Renal pelvis (tissue), 1 donor: ENCODE measurements at regions not wholly inside any gene's neighbourhood (a gene's known extent, or its start where the extent isn't known, plus 50 kb on each side); places are given as distances from the start of the nearest gene placed in this dataset.
"Not testable (repeated sequence)": the region's sequence is repeated elsewhere in the genome, so short reads cannot be mapped to it uniquely, and the experiment has no call there.

Experiments
- DNase-seq: peaks from one replicate; pipeline ENCODE4 v3.0.0-alpha.2; 2013

DNA sequence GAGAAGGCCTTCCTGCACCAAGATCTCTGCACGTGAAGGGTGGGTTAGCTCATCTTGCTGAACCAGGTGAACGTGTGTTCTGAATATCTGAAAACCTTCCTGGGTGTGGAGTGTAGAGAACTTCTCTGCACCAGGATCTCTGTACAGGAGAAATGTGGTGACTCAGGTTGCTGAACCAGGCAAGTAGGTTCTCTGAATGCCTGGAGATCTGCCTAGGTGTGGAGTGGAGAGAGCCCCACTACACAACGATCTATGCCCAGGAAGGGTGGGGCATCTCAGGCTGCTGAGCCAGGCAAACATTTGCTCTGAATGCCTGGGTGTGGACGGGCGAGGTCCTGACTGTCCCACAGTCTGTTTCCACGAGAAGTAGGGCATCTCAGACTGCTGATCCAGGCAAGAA is 1002.3 kb upstream of the KCND2 start:
- DNase-seq = no peak

DNA sequence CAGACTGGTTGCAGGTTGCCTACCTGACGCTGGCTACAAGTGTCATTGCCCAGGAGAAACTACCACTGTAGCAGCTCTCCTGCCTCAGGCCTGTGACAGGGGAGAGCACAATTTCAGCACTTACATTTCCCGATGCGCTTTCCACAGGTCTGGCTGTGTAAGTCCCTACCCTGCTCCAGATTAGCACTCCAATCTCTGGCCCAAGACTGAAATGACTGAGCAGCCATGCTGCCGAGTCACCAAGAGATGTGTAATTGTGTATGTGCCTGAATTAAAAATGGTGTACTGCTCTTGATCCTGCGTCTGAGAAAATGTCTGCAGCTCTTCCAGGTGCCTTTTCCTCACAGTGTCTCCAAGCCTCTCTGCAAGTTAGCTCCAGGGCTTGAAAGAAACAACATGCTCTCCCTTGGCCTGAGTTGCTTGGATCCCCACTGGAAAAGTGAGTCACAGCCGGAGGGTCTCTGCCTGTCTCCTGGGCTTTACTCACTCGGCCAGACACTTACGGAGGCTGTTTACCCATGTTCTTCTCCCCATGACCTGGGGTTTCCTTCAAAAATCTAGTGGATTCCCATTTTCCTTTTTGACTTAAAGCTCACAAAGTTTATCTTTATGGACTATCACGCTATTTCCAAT is 1001.7 kb upstream of the KCND2 start:
- no peak for DNase-seq

- no peak for DNase-seq
These were observed 991.7 kb upstream of the KCND2 start for GRCh38 chr7:119281181-119281846.

- no peak for DNase-seq
These were observed 989.6 kb upstream of the KCND2 start for GRCh38 chr7:119283353-119283752.

- no peak for DNase-seq
These were observed 984.6 kb upstream of the KCND2 start for GRCh38 chr7:119288416-119288815.

DNA sequence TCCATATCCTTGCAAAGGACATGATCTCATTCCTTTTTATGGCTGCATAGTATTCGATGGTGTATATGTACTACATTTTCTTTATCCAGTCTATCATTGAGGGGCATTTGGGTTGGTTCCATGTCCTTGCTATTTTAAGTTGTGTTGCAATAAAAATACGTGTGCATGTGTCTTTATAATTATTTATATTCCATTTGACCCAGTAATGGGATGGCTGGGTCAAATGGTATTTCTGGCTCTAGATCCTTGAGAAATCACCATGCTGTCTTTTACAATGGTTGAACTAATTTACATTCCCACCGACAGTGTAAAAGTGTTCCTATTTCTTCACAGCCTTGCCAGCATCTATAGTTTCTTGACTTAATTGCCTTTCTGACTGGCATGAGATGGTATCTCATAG is 972.6 kb upstream of the KCND2 start:
- DNase-seq = not testable (repeated sequence)

GRCh38 chr7:119320316-119320715 is 952.7 kb upstream of the KCND2 start:
- DNase-seq = no peak

DNA sequence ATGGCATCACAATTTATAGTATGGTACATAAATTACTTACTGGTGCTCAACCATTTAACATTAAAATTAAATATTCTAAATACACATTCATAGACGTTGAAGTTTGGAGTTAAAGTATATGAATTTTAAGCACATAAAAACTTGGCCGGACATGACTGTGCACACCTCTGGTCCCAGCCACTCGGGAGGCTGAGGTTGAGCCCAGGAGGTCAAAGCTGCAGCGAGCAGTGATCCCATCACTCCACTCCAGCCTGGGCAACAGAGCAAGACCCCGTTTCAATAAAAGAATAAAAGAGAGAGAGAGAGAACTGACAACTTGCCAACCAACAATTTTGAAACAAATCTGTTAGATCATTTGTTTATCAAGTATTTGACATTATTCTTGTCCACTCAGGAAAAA is 943.3 kb upstream of the KCND2 start:
- DNase-seq = no peak

DNA sequence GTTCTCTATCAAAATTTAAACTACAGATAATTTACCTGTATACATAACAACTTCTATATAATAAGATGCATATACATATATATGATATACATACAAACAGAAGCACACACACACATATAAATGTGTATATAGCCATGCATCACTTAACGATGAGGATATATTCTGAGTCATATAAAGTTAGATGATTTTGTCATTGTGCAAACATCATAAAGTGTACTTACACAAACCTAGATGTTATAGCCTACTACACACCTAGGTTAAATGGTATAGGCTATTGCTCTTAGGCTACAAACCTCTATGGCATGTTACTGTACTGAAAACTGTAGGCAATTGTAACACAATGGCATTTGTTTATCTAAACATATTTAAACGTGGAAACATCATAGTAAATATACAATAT is 937.6 kb upstream of the KCND2 start:
- no peak for DNase-seq

GRCh38 chr7:119341822-119342221 is 931.2 kb upstream of the KCND2 start:
- no peak for DNase-seq

GRCh38 chr7:119343289-119343688 is 929.7 kb upstream of the KCND2 start:
- no peak for DNase-seq

- DNase-seq = no peak
These were observed 928.5 kb upstream of the KCND2 start for GRCh38 chr7:119344466-119344865.

GRCh38 chr7:119348491-119348890 is 924.5 kb upstream of the KCND2 start:
- no peak for DNase-seq

DNA sequence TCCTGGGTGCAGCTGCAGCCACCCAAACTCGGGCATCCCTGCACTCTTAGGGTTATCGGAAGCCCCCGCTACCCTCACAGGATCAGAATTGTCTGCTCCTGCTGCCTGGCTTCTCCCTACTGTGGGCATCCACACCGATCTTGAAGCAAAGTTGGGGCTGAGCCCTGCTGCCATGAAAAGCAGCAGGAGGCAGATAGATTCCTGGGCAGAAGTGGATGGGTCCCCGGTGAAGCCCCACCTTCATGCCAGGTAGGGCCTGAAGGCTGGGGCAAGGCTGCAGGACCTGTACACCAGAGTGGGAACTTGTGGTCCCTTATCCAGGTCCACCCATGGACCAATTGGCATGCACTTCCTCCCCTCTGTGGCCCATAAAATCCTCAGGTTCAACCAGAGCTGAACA is 922.6 kb upstream of the KCND2 start:
- DNase-seq = no peak

DNA sequence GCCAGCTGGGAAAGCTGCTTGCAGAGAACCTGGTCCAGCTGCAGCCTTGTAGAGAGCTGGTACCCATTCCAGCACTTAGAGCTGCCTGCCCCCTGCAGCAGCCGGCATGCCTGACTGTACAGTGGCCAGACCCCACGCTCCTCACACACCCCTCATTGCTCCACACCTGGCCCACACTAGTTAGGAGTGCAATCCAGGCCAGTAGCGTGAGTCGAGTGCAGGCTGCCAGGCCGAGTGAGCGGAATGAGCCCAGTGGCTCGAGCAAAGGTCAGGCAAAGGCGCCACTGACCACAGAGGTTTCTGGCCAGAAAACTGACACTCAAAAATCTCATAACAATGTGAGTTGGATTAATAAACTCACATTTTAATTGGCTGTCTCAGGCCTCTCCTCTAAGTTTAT is 921.7 kb upstream of the KCND2 start:
- no peak for DNase-seq

- no peak for DNase-seq
These were observed 898.5 kb upstream of the KCND2 start for GRCh38 chr7:119374436-119374835.

GRCh38 chr7:119377861-119378260 is 895.1 kb upstream of the KCND2 start:
- DNase-seq = no peak

DNA sequence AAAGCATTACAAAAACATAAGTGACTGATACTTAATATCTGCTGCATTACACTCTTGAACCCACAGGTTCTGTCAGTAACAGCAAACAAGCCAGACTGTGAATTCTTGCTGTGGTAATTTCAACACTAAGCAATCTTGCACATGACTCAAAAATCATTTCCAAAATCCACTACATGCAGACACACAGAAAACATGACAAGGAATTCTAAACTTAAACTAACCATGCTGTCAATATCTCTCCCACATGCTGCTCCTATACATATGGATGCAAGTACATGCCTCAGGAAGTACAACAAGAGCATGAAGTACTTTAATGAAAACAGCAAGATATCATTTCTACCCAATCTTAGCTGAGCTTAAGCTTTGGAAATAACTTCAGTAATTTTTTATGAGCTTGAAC is 890.2 kb upstream of the KCND2 start:
- DNase-seq = no peak

GRCh38 chr7:119395024-119395423 is 878.0 kb upstream of the KCND2 start:
- no peak for DNase-seq

GRCh38 chr7:119397156-119397555 is 875.8 kb upstream of the KCND2 start:
- no peak for DNase-seq

GRCh38 chr7:119408596-119408995 is 864.4 kb upstream of the KCND2 start:
- DNase-seq = no peak

DNA sequence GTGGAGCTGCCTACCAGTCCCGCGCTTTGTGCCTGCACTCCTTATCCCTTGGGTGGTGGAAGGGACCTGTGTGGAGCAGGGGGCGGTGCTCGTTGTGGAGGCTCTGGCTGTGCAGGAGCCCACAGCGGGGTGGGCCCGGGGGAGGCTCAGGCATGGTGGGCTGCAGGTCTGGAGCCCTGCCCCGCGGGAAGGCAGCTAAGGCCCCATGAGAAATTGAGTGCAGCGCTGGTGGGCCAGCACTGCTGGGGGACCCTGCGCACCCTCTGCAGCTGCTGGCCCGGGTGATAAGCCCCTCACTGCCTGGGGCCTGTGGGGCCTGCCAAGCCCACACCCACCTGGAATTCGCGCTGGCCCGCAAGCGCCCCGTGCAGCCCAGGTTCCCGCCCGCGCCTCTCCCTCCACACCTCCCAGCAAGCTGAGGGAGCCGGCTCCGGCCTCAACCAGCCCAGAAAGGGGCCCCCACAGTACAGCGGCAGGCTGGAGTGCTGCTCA is 859.6 kb upstream of the KCND2 start:
- no peak for DNase-seq

DNA sequence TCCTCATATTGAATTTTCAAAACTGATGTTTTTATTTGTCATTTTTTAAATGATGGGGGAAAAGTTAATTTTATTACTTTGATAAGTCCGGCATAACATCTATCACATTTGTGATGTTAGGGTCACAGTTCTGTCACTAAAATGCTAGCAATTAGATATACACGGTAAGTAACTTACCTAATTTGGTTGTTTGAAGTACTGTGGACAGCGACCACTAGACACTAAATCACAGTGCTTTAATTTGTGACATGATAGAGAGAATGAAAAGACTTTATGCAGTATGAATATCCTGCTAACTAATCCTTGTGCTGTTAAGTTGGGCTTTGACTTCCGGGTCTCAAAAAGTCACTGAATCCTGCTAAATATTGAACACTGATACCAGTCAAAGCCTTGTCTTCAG is 857.3 kb upstream of the KCND2 start:
- DNase-seq = no peak

DNA sequence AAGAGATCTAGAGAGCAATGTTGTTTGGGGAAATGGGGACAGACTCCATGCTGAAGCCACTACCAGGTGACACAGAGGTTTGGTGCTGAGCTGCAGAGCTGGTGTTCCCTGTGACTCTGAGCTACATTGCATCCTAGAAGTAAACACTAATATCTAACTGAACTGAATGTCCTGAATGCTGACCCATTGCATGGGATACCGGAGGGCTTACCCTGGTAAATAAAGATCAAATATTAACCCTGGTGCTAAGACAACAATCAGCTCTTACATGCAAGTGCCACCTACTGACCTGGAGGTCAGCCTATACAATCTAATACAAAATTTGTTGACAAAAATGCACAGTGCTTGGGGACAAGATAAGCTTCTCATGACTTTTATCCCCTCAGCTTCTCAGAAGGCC is 851.3 kb upstream of the KCND2 start:
- no peak for DNase-seq
